Breast epithelium (tissue), 4 donors: ENCODE measurements at regions not wholly inside any gene's neighbourhood (a gene's known extent, or its start where the extent isn't known, plus 50 kb on each side); places are given as distances from the start of the nearest gene placed in this dataset.

ENCODE experiments used
- DNase-seq, 2 donors: peaks; one replicate each; pipeline ENCODE4 v3.0.0-alpha.2; 2019; ENCODE audit warnings: low spot score in 2 of 2
- H3K27ac ChIP-seq, 2 donors: fragments of 200-600 bp; sonication (generic) in 1 of 2; one replicate each; pipeline ENCODE4 v1.5.1; 2016 to 2019; ENCODE audit warnings: mild to moderate bottlenecking in 1 of 2
- H3K27me3 ChIP-seq, 2 donors: fragments of 200-600 bp; sonication (generic) in 1 of 2; one replicate each; pipeline versions ENCODE4 v1.5.1 to v1.6.0; 2017 to 2019; ENCODE audit warnings: control low read depth in 1 of 2, mild to moderate bottlenecking in 1 of 2
- H3K36me3 ChIP-seq: fragments of 200-600 bp; one replicate; pipeline ENCODE4 v1.5.1; 2019
- H3K4me1 ChIP-seq, 2 donors: fragments of 200-600 bp; sonication (generic); one replicate each; pipeline ENCODE4 v1.5.1; 2016 to 2019; ENCODE audit warnings: control low read depth in 1 of 2
- H3K4me3 ChIP-seq, 3 donors: fragments of 200-600 bp; sonication (generic); 1 replicate in 2 of 3; 2 replicates in 1 of 3; pipeline ENCODE4 v1.5.1; 2016 to 2019; ENCODE audit warnings: mild to moderate bottlenecking in 3 of 3, moderate library complexity in 2 of 3
- H3K9me3 ChIP-seq, 2 donors: fragments of 200-600 bp; sonication (generic) in 1 of 2; one replicate each; pipeline ENCODE4 v1.5.1; 2016 to 2019; ENCODE audit warnings: control low read depth in 1 of 2
- POLR2A ChIP-seq: fragments of 450-650 bp; IDR thresholded peaks from one replicate; pipeline ENCODE4 v1.6.1; 2016; ENCODE audit warnings: antibody characterized with exemption, mild to moderate bottlenecking, moderate library complexity
- POLR2AphosphoS5 ChIP-seq, 3 donors: sonication (generic); formaldehyde crosslinking; IDR thresholded peaks; one replicate each; pipeline ENCODE4 v1.6.1; 2017; ENCODE audit warnings: antibody characterized with exemption in 3 of 3
- intact Hi-C: fragments of 100-400 bp; cut with DNase I; formaldehyde crosslinking; loops from one replicate; pipeline ENCODE4 v1.15.1; 2023; ENCODE audit warnings: low total_unique reads
- TF ChIP-seq, protein P1 (sequence below), 3 donors: fragments of 450-650 bp; IDR thresholded peaks; one replicate each; pipeline ENCODE4 v1.5.1; 2016 to 2017; ENCODE audit warnings: antibody characterized with exemption in 3 of 3, mild to moderate bottlenecking in 3 of 3, moderate library complexity in 3 of 3

DNA sequence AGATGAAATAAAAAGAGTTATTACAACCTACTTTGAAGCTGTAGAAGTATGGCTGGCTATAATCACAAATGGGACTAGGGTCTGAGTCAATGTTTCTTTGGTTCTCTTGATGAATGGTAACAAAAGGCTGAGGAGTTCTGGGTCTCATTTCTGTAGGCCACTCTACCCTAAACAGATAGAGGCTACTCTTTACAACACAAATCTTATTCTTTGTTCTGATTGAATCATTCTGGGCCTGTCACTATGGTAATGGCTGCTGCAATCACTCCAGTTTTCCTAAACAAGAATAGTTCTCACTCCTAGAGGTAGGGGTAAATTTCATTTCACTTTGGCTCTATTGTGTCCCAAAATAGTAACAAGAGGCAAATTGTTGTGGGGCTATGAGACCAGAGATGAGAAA is 1714.3 kb upstream of the PCDH20 start:
- Histone ChIP-seq H3K9me3 (no peaks in the 10 kb centered on the region), H3K27me3 (no peaks in the 10 kb centered on the region), H3K4me3 (no peak overlapping the region), H3K27ac (no peak overlapping the region), H3K4me1 (no peaks in the 10 kb centered on the region), H3K36me3 (no peaks in the 10 kb centered on the region)
- no peak for DNase-seq
- intact Hi-C loops = no loop called here
- TF ChIP-seq POLR2AphosphoS5 (IDR thresholded peaks at IDR 0.05) = no peak
- TF ChIP-seq, protein P1, sequence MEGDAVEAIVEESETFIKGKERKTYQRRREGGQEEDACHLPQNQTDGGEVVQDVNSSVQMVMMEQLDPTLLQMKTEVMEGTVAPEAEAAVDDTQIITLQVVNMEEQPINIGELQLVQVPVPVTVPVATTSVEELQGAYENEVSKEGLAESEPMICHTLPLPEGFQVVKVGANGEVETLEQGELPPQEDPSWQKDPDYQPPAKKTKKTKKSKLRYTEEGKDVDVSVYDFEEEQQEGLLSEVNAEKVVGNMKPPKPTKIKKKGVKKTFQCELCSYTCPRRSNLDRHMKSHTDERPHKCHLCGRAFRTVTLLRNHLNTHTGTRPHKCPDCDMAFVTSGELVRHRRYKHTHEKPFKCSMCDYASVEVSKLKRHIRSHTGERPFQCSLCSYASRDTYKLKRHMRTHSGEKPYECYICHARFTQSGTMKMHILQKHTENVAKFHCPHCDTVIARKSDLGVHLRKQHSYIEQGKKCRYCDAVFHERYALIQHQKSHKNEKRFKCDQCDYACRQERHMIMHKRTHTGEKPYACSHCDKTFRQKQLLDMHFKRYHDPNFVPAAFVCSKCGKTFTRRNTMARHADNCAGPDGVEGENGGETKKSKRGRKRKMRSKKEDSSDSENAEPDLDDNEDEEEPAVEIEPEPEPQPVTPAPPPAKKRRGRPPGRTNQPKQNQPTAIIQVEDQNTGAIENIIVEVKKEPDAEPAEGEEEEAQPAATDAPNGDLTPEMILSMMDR (IDR thresholded peaks at IDR 0.05) = no peak
- TF ChIP-seq POLR2A = no peak

DNA sequence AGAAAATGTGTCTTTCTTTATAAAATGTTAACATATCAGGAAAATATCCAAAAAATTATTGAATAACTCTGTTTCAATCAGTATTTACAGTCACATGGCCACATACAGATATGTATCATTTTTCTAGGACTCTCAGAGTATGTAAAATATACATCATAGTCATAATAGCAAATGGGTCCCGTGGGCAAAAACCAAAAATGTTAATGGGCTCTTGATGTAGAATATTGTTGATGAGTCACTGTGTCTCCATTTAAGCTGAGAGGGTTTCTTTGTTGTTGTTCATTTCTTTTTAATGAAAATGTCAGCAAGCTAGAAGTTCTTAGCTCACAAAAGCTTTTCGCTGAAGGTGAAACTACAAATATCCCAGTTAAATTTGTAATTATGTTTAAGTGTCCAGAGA is 1713.1 kb upstream of the PCDH20 start:
- no peak overlapping the region for H3K4me3 ChIP-seq
- intact Hi-C loops = no loop called here
- no peaks in the 10 kb centered on the region for H3K36me3 ChIP-seq
- no peaks in the 10 kb centered on the region for H3K4me1 ChIP-seq
- no peaks in the 10 kb centered on the region for H3K27me3 ChIP-seq
- no peaks in the 10 kb centered on the region for H3K9me3 ChIP-seq
- DNase-seq = no peak
- TF ChIP-seq POLR2A (no peak), POLR2AphosphoS5 (IDR thresholded peaks at IDR 0.05) (no peak)
- TF ChIP-seq, protein P1 (IDR thresholded peaks at IDR 0.05) = no peak
- H3K27ac ChIP-seq = no peak overlapping the region

DNA sequence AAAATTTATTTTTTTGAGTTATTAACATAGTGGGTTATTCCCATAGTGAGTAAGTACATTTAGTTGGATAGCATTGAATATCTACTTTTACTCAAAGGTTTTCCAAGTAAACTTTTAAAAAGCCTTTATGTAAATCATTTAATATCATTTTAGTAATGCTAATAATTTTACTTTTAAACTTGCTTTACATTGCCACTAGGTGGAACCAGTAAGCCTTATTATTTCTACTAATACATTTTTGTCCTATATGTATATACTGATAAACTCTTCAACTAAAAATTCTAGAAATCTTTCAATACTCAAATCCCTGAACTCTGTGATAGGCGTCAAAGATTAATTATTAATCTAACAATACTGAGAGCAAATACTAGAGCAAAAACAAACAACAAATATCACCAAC is 1709.2 kb upstream of the PCDH20 start:
- no peaks in the 10 kb centered on the region for H3K4me1 ChIP-seq
- no peak for TF ChIP-seq POLR2AphosphoS5 (IDR thresholded peaks at IDR 0.05)
- TF ChIP-seq, protein P1 (IDR thresholded peaks at IDR 0.05) = peak in 1 of 3 donors; percentile 14
- H3K27ac ChIP-seq = no peak overlapping the region
- no peak for DNase-seq
- H3K4me3 ChIP-seq = no peak overlapping the region
- H3K27me3 ChIP-seq = no peaks in the 10 kb centered on the region
- no peaks in the 10 kb centered on the region for H3K9me3 ChIP-seq
- no peaks in the 10 kb centered on the region for H3K36me3 ChIP-seq
- intact Hi-C loops = no loop called here

DNA sequence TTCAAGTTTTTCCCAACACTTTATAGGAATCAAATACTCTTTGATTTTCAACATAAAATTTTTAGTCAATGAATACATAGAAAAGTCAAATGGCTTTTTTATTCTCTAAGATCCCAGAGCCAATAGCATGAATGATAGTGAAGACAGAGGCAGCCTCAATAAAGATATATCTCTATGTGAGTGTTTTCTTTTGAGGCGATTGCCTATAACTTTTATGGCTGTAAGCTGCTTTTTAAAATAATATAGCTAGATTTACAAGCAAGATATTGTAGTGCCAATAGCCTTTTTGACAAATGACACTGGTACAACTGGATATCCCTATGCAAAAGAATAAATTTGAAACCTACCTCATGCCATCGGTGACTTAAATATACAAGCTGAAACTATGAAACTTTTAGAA is 1705.2 kb upstream of the PCDH20 start:
- Histone ChIP-seq H3K9me3 (no peaks in the 10 kb centered on the region), H3K27ac (no peak overlapping the region), H3K27me3 (no peaks in the 10 kb centered on the region), H3K4me3 (no peak overlapping the region), H3K4me1 (no peaks in the 10 kb centered on the region), H3K36me3 (no peaks in the 10 kb centered on the region)
- no peak for DNase-seq
- intact Hi-C loops = no loop called here
- TF ChIP-seq, protein P1 (IDR thresholded peaks at IDR 0.05) = no peak
- TF ChIP-seq POLR2A (no peak), POLR2AphosphoS5 (IDR thresholded peaks at IDR 0.05) (no peak)

DNA sequence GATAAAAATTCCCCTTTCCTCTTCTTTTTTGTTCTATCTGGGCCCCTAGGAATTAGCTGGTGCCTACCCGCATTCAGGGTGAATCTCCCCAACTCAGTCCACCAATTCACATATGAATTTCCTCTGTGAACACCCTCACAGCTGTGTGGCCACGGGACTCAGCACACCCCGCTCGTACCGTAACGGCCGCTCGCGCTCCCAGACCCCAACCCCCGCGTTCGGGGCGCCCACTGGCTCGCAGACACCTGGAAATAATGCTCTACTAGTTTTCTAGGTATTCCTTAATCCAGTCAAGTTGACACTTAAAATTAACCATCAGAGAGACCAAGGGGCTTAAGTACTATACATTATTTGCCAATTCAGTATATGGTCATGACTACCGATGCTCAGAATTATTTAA is 1702.1 kb upstream of the PCDH20 start:
- Histone ChIP-seq H3K9me3 (no peaks in the 10 kb centered on the region), H3K4me1 (no peaks in the 10 kb centered on the region), H3K27ac (no peak overlapping the region), H3K36me3 (no peaks in the 10 kb centered on the region), H3K27me3 (no peaks in the 10 kb centered on the region), H3K4me3 (no peak overlapping the region)
- DNase-seq = no peak
- TF ChIP-seq, protein P1 (IDR thresholded peaks at IDR 0.05) = no peak
- TF ChIP-seq POLR2A (no peak), POLR2AphosphoS5 (IDR thresholded peaks at IDR 0.05) (no peak)
- intact Hi-C loops = no loop called here
